SK-N-SH treated with all-trans-retinoic acid at 6 μM for 48 hours (cell line): ENCODE measurements at regions not wholly inside any gene's neighbourhood (a gene's known extent, or its start where the extent isn't known, plus 50 kb on each side); places are given as distances from the start of the nearest gene placed in this dataset.
"Not testable (repeated sequence)": the region's sequence is repeated elsewhere in the genome, so short reads cannot be mapped to it uniquely, and the experiment has no call there.

Experiments
- ARNTL ChIP-seq: fragments of 450-650 bp; formaldehyde crosslinking; IDR thresholded peaks from 2 replicates; pipeline ENCODE4 v1.5.0; 2020; ENCODE audit warnings: low read depth, mild to moderate bottlenecking, moderate library complexity, borderline replicate concordance
- BACH2 ChIP-seq: fragments of 250-450 bp; sonication (Bioruptor Pico); IDR thresholded peaks from 2 replicates; pipeline ENCODE4 v1.9.0; 2021; ENCODE audit warnings: mild to moderate bottlenecking, borderline replicate concordance
- GLIS3 ChIP-seq: fragments of 250-450 bp; sonication (Bioruptor Pico); IDR thresholded peaks from 2 replicates; pipeline ENCODE4 v1.5.0; 2020; ENCODE audit warnings: mild to moderate bottlenecking, moderate library complexity
- ISL1 ChIP-seq: fragments of 250-450 bp; sonication (Bioruptor Pico); IDR thresholded peaks from 2 replicates; pipeline ENCODE4 v2.1.2; 2022; ENCODE audit warnings: mild to moderate bottlenecking, moderate library complexity
- SNAI2 ChIP-seq: fragments of 250-450 bp; sonication (Bioruptor Pico); IDR thresholded peaks from 2 replicates; pipeline ENCODE4 v1.5.0; 2020; ENCODE audit warnings: mild to moderate bottlenecking, moderate library complexity
- TCF4 ChIP-seq: fragments of 250-450 bp; sonication (Bioruptor Pico); IDR thresholded peaks from 2 replicates; pipeline ENCODE4 v1.8.0; 2021; ENCODE audit warnings: mild to moderate bottlenecking, moderate library complexity, borderline replicate concordance
- ZC3H10 ChIP-seq: fragments of 250-450 bp; sonication (Bioruptor Pico); IDR thresholded peaks from 2 replicates; pipeline ENCODE4 v1.5.1; 2021; ENCODE audit warnings: mild to moderate bottlenecking, moderate library complexity
- ZFP3 ChIP-seq: fragments of 250-450 bp; sonication (Bioruptor Pico); IDR thresholded peaks from 2 replicates; pipeline ENCODE4 v1.5.0; 2020; ENCODE audit warnings: mild to moderate bottlenecking, moderate library complexity
- ZNF70 ChIP-seq: fragments of 450-650 bp; formaldehyde crosslinking; IDR thresholded peaks from 2 replicates; pipeline ENCODE4 v1.5.0; 2020; ENCODE audit warnings: mild to moderate bottlenecking, moderate library complexity
- ZNF8 ChIP-seq: fragments of 450-650 bp; formaldehyde crosslinking; IDR thresholded peaks from 2 replicates; pipeline ENCODE4 v1.5.0; 2020; ENCODE audit warnings: mild to moderate bottlenecking, moderate library complexity
- TF ChIP-seq, protein P1 (sequence below): fragments of 250-450 bp; sonication (Bioruptor Pico); IDR thresholded peaks from 2 replicates; pipeline ENCODE4 v1.5.0; 2020; ENCODE audit warnings: mild to moderate bottlenecking, moderate library complexity
- TF ChIP-seq, protein P2 (sequence below): fragments of 250-450 bp; sonication (Bioruptor Pico); IDR thresholded peaks from 2 replicates; pipeline ENCODE4 v1.5.1; 2020; ENCODE audit warnings: low read depth, mild to moderate bottlenecking, moderate library complexity
- TF ChIP-seq, protein P3 (sequence below): fragments of 250-450 bp; sonication (Bioruptor Pico); IDR thresholded peaks from 2 replicates; pipeline ENCODE4 v1.8.0; 2020; ENCODE audit warnings: mild to moderate bottlenecking, moderate library complexity, borderline replicate concordance

DNA sequence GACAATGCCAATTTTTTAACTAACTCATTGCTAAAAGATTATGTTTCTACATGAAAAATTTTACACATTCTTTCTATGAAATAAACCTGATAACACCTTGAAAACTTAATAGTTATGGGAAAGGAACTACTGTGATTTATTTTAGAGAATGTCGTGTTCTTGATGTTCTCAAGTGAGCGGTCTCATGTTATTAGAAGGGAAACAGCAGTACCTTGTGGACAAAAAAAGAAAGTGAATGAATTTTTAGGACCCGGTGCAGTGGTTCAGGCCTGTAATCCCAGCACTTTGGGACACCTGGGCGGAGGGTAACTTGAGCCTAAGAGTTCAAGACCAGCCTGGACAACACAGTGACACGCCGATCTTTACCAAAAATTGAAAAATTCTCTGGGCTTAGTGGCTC lies 908.5 kb upstream of the DEFB115 start:
- TF ChIP-seq, protein P1, sequence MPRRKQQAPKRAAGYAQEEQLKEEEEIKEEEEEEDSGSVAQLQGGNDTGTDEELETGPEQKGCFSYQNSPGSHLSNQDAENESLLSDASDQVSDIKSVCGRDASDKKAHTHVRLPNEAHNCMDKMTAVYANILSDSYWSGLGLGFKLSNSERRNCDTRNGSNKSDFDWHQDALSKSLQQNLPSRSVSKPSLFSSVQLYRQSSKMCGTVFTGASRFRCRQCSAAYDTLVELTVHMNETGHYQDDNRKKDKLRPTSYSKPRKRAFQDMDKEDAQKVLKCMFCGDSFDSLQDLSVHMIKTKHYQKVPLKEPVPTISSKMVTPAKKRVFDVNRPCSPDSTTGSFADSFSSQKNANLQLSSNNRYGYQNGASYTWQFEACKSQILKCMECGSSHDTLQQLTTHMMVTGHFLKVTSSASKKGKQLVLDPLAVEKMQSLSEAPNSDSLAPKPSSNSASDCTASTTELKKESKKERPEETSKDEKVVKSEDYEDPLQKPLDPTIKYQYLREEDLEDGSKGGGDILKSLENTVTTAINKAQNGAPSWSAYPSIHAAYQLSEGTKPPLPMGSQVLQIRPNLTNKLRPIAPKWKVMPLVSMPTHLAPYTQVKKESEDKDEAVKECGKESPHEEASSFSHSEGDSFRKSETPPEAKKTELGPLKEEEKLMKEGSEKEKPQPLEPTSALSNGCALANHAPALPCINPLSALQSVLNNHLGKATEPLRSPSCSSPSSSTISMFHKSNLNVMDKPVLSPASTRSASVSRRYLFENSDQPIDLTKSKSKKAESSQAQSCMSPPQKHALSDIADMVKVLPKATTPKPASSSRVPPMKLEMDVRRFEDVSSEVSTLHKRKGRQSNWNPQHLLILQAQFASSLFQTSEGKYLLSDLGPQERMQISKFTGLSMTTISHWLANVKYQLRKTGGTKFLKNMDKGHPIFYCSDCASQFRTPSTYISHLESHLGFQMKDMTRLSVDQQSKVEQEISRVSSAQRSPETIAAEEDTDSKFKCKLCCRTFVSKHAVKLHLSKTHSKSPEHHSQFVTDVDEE (CRISPR knock-in tag), result not testable (repeated sequence)
- not testable (repeated sequence) for TF ChIP-seq ARNTL; ZC3H10 (CRISPR knock-in tag); ISL1; ZFP3 (CRISPR knock-in tag); ZNF8; ZNF70 (CRISPR knock-in tag); GLIS3 (CRISPR knock-in tag); BACH2 (CRISPR knock-in tag); SNAI2 (CRISPR knock-in tag); TCF4 (CRISPR knock-in tag)
- TF ChIP-seq, protein P2, sequence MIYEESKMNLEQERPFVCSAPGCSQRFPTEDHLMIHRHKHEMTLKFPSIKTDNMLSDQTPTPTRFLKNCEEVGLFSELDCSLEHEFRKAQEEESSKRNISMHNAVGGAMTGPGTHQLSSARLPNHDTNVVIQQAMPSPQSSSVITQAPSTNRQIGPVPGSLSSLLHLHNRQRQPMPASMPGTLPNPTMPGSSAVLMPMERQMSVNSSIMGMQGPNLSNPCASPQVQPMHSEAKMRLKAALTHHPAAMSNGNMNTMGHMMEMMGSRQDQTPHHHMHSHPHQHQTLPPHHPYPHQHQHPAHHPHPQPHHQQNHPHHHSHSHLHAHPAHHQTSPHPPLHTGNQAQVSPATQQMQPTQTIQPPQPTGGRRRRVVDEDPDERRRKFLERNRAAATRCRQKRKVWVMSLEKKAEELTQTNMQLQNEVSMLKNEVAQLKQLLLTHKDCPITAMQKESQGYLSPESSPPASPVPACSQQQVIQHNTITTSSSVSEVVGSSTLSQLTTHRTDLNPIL (CRISPR knock-in tag), result not testable (repeated sequence)
- TF ChIP-seq, protein P3, sequence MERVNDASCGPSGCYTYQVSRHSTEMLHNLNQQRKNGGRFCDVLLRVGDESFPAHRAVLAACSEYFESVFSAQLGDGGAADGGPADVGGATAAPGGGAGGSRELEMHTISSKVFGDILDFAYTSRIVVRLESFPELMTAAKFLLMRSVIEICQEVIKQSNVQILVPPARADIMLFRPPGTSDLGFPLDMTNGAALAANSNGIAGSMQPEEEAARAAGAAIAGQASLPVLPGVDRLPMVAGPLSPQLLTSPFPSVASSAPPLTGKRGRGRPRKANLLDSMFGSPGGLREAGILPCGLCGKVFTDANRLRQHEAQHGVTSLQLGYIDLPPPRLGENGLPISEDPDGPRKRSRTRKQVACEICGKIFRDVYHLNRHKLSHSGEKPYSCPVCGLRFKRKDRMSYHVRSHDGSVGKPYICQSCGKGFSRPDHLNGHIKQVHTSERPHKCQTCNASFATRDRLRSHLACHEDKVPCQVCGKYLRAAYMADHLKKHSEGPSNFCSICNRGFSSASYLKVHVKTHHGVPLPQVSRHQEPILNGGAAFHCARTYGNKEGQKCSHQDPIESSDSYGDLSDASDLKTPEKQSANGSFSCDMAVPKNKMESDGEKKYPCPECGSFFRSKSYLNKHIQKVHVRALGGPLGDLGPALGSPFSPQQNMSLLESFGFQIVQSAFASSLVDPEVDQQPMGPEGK (CRISPR knock-in tag), result not testable (repeated sequence)
